CD4-positive, alpha-beta T cell treated with Interleukin-15 for 1 hour (primary cell): ENCODE measurements at regions not wholly inside any gene's neighbourhood (a gene's known extent, or its start where the extent isn't known, plus 50 kb on each side); places are given as distances from the start of the nearest gene placed in this dataset.

Experiments
- DNase-seq: peaks from one replicate; pipeline ENCODE4 v3.0.0-alpha.2; 2020

- DNase-seq, result no peak
These were observed 455.0 kb downstream of the BRD1 start for GRCh38 chr22:49372530-49373288.

- DNase-seq, result no peak
These were observed 455.6 kb downstream of the BRD1 start for GRCh38 chr22:49372111-49372529.

GRCh38 chr22:49371325-49372110 is 456.2 kb downstream of the BRD1 start:
- DNase-seq, result no peak

GRCh38 chr22:49370627-49371301 is 456.9 kb downstream of the BRD1 start:
- no peak for DNase-seq

- no peak for DNase-seq
These were observed 457.7 kb downstream of the BRD1 start for GRCh38 chr22:49369726-49370626.

- DNase-seq, result no peak
These were observed 458.5 kb downstream of the BRD1 start for GRCh38 chr22:49368976-49369725.

- DNase-seq, result no peak
These were observed 459.3 kb downstream of the BRD1 start for GRCh38 chr22:49368221-49368975.

GRCh38 chr22:49367041-49367697 is 460.5 kb downstream of the BRD1 start:
- DNase-seq, result no peak

- DNase-seq, result no peak
These were observed 461.2 kb downstream of the BRD1 start for GRCh38 chr22:49366437-49366836.

- DNase-seq, result no peak
These were observed 461.8 kb downstream of the BRD1 start for GRCh38 chr22:49365910-49366309.

- no peak for DNase-seq
These were observed 462.4 kb downstream of the BRD1 start for GRCh38 chr22:49365191-49365837.

GRCh38 chr22:49364398-49364797 is 463.3 kb downstream of the BRD1 start:
- no peak for DNase-seq

- no peak for DNase-seq
These were observed 464.0 kb downstream of the BRD1 start for GRCh38 chr22:49363526-49364230.

- DNase-seq, result no peak
These were observed 465.3 kb downstream of the BRD1 start for GRCh38 chr22:49362211-49362839.

- DNase-seq, result no peak
These were observed 466.5 kb downstream of the BRD1 start for GRCh38 chr22:49361164-49361563.

GRCh38 chr22:49360746-49361145 is 466.9 kb downstream of the BRD1 start:
- no peak for DNase-seq

- DNase-seq, result no peak
These were observed 468.6 kb downstream of the BRD1 start for GRCh38 chr22:49359076-49359475.

- no peak for DNase-seq
These were observed 469.8 kb downstream of the BRD1 start for GRCh38 chr22:49357661-49358440.
